GM12873 (cell line): ENCODE measurements at regions not wholly inside any gene's neighbourhood (a gene's known extent, or its start where the extent isn't known, plus 50 kb on each side); places are given as distances from the start of the nearest gene placed in this dataset.

Experiments
- TF ChIP-seq, protein P1 (sequence below): IDR thresholded peaks from 2 replicates; pipeline ENCODE4 v1.5.1; 2012; ENCODE audit warnings: low read depth, mild to moderate bottlenecking, moderate library complexity, low read length, control low read depth; ENCODE audit not compliant: insufficient read depth; ENCODE audit errors: missing control alignments

- TF ChIP-seq, protein P1, sequence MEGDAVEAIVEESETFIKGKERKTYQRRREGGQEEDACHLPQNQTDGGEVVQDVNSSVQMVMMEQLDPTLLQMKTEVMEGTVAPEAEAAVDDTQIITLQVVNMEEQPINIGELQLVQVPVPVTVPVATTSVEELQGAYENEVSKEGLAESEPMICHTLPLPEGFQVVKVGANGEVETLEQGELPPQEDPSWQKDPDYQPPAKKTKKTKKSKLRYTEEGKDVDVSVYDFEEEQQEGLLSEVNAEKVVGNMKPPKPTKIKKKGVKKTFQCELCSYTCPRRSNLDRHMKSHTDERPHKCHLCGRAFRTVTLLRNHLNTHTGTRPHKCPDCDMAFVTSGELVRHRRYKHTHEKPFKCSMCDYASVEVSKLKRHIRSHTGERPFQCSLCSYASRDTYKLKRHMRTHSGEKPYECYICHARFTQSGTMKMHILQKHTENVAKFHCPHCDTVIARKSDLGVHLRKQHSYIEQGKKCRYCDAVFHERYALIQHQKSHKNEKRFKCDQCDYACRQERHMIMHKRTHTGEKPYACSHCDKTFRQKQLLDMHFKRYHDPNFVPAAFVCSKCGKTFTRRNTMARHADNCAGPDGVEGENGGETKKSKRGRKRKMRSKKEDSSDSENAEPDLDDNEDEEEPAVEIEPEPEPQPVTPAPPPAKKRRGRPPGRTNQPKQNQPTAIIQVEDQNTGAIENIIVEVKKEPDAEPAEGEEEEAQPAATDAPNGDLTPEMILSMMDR, result no peak
These were observed 163.5 kb downstream of the KATNAL1 start for GRCh38 chr13:30143666-30144400.

DNA sequence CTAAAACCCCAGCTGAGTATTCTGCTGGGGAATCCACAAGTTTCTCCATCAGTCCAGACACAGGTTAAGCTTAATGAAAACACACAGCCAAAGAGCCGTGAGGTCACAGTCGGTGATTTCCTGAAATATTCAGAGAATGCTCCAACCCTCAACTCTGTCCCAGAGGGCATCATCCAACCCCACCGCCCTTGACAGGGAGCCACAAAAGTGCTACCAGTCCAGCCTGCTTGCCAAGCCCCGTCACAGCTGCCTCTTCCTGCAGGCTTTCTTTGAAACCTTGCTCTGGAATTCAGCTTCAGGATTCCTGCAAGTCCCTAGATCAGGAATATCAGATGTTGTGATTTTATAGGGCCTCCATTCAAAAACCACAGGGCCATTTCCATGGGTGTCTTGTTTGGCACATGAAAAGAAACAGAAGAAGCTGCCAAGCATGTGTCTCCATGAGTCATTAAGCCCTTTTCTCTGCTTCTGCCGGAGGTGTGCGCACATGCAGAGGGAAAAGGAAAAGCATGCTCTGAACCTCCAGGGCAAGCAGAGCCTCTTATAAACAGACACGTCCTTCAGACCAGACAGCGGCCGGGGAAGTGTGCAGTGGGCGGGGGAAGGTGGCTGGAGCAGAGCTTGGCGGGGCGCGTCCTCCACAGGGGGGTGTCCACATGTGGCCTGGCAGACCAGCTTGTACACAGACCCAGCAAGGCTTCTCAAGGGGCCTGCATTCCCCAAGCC, 164.7 kb downstream of the KATNAL1 start:
- TF ChIP-seq, protein P1, result no peak

- TF ChIP-seq, protein P1, result no peak
These were observed 165.4 kb downstream of the KATNAL1 start for GRCh38 chr13:30141775-30142485.

DNA sequence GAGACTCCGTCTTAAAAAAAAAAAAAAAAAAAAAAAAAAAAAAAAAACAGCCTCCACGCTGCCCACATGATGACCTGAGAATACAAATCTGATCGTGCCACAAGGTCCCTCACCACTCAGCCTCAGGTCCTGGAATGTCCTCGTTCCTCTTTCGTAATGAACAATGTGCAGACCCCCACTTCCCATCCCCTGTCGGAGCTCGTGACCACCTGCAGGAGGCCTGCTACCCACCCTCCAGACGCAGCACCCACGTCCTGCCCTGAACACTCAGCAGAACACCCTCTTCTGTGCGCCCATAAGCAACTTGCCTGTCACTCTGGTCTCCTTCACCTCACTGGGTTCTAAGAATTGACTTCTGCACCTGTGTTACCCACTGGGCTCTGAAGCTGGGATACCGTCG, 166.4 kb downstream of the KATNAL1 start:
- TF ChIP-seq, protein P1, result no peak

DNA sequence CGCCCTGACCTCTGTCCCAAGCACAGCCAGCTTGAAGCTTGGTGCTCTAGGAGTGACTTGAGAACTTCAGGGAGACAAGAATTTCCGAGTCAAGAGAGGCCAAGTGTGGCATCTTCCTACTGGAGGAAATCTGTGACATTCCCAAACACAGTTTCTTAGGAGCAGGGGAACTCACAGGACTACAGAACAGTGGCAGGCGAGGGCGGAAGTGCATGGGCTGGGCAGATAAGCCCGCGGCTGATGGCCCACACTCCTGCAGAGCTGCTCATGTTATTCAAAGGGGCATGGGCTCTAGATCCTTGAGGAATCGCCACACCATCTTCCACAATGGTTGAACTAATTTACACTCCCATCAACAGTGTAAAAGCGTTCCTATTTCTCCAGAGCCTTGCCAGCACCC, 168.8 kb downstream of the KATNAL1 start:
- TF ChIP-seq, protein P1, result no peak

DNA sequence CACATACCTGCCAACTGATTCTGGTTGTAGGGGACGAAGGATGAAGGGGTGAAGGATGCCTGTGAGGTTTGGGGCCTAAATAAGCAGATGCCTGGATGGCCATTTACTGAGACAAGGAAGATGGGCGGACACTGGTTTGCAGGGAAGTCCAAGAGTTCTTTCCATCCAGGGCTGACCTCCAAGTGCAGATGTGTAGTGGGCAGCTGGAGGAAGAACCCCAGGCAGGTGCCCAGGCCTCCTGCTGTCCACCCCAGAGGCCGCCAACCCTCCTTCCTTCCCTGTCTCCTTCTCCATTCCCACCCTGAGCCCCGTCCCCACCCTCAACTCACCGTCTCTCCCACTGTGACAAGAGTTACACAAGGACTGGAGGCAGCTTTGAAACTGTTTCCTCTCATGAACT, 171.5 kb downstream of the KATNAL1 start:
- TF ChIP-seq, protein P1, result no peak

- TF ChIP-seq, protein P1, result no peak
These were observed 172.0 kb downstream of the KATNAL1 start for GRCh38 chr13:30135351-30135750.
